H9 (cell line): ENCODE measurements at regions not wholly inside any gene's neighbourhood (a gene's known extent, or its start where the extent isn't known, plus 50 kb on each side); places are given as distances from the start of the nearest gene placed in this dataset.

Experiments used
- DNase-seq: peaks from one replicate; pipeline ENCODE4 v3.0.0-alpha.2; 2017
- H2AFZ ChIP-seq: one replicate; pipeline ENCODE4 v1.6.1; 2013; ENCODE audit warnings: mild to moderate bottlenecking, low read length, control low read depth, moderate library complexity
- H2AK5ac ChIP-seq: 2 replicates; pipeline ENCODE4 v1.6.1; 2013; ENCODE audit warnings: low read length, control low read depth, mixed read lengths; ENCODE audit not compliant: insufficient read length
- H2BK120ac ChIP-seq: one replicate; pipeline ENCODE4 v1.6.1; 2013; ENCODE audit warnings: low read depth, mild to moderate bottlenecking, low read length, control low read depth, inconsistent platforms; ENCODE audit not compliant: poor library complexity, severe bottlenecking
- H2BK12ac ChIP-seq: 2 replicates; pipeline ENCODE4 v1.6.1; 2013; ENCODE audit warnings: low read length, control low read depth, mixed read lengths, low read depth; ENCODE audit not compliant: insufficient read length
- H2BK15ac ChIP-seq: 2 replicates; pipeline ENCODE4 v1.6.1; 2013; ENCODE audit warnings: low read depth, low read length, control low read depth
- H2BK20ac ChIP-seq: one replicate; pipeline ENCODE4 v1.6.1; 2013; ENCODE audit warnings: low read depth, mild to moderate bottlenecking, low read length, control low read depth, inconsistent platforms; ENCODE audit not compliant: poor library complexity, severe bottlenecking
- H2BK5ac ChIP-seq: 2 replicates; pipeline ENCODE4 v1.6.1; 2013; ENCODE audit warnings: low read length, control low read depth, mixed read lengths; ENCODE audit not compliant: insufficient read length
- H3K14ac ChIP-seq: 2 replicates; pipeline ENCODE4 v1.6.1; 2013; ENCODE audit warnings: low read length, control low read depth; ENCODE audit not compliant: insufficient read depth
- H3K18ac ChIP-seq: 2 replicates; pipeline ENCODE4 v1.6.1; 2013; ENCODE audit warnings: low read depth, mild to moderate bottlenecking, mixed read lengths, low read length, control low read depth; ENCODE audit not compliant: insufficient read length
- H3K23ac ChIP-seq: 2 replicates; pipeline ENCODE4 v1.6.1; 2013; ENCODE audit warnings: low read length, control low read depth, mixed read lengths, low read depth; ENCODE audit not compliant: insufficient read length
- H3K23me2 ChIP-seq: 2 replicates; pipeline ENCODE4 v1.6.1; 2013; ENCODE audit warnings: low read depth, mild to moderate bottlenecking, mixed read lengths, low read length, control low read depth; ENCODE audit not compliant: insufficient read length, poor library complexity, severe bottlenecking
- H3K27ac ChIP-seq: 2 replicates; pipeline ENCODE4 v1.5.1; 2013; ENCODE audit warnings: low read length, control low read depth, mixed read lengths, low read depth; ENCODE audit not compliant: insufficient read length
- H3K27me3 ChIP-seq: 2 replicates; pipeline ENCODE4 v1.6.1; 2013; ENCODE audit warnings: low read length, control low read depth, inconsistent platforms; ENCODE audit not compliant: insufficient read depth
- H3K4ac ChIP-seq: 2 replicates; pipeline ENCODE4 v1.6.1; 2013; ENCODE audit warnings: low read depth, mild to moderate bottlenecking, control low read depth, inconsistent platforms, low read length, moderate library complexity
- H3K4me1 ChIP-seq: 2 replicates; pipeline ENCODE4 v1.6.1; 2013; ENCODE audit warnings: low read length, control low read depth, inconsistent platforms; ENCODE audit not compliant: insufficient read depth
- H3K4me2 ChIP-seq: 2 replicates; pipeline ENCODE4 v1.6.1; 2013; ENCODE audit warnings: low read length, control low read depth, mixed read lengths; ENCODE audit not compliant: insufficient read length, insufficient read depth
- H3K56ac ChIP-seq: 2 replicates; pipeline ENCODE4 v1.6.1; 2013; ENCODE audit warnings: low read depth, mild to moderate bottlenecking, mixed read lengths, low read length, control low read depth; ENCODE audit not compliant: insufficient read length
- H3K79me1 ChIP-seq: 2 replicates; pipeline ENCODE4 v1.6.1; 2013; ENCODE audit warnings: low read depth, mild to moderate bottlenecking, moderate library complexity, low read length, control low read depth, inconsistent platforms; ENCODE audit not compliant: insufficient read depth, poor library complexity, severe bottlenecking
- H3K79me2 ChIP-seq: 2 replicates; pipeline ENCODE4 v1.6.1; 2013; ENCODE audit warnings: low read length, control low read depth, inconsistent platforms; ENCODE audit not compliant: insufficient read depth
- H3K9ac ChIP-seq: 2 replicates; pipeline ENCODE4 v1.6.1; 2013; ENCODE audit warnings: low read length, control low read depth, mixed read lengths; ENCODE audit not compliant: insufficient read length; ENCODE audit errors: extremely low read depth
- H3K9me3 ChIP-seq: one replicate; pipeline ENCODE4 v1.6.1; 2013; ENCODE audit warnings: low read depth, low read length, inconsistent platforms; ENCODE audit not compliant: control insufficient read depth
- H3T11ph ChIP-seq: one replicate; pipeline ENCODE4 v1.6.1; 2013; ENCODE audit warnings: mild to moderate bottlenecking, low read length, control low read depth, inconsistent platforms
- H4K20me1 ChIP-seq: one replicate; pipeline ENCODE4 v1.6.1; 2013; ENCODE audit not compliant: control insufficient read depth, insufficient read length, insufficient read depth
- H4K5ac ChIP-seq: 2 replicates; pipeline ENCODE4 v1.6.1; 2013; ENCODE audit warnings: low read depth, mild to moderate bottlenecking, mixed read lengths, low read length, control low read depth; ENCODE audit not compliant: insufficient read length
- H4K8ac ChIP-seq: replicated peaks from 2 replicates; pipeline ENCODE4 v1.6.1; 2013; ENCODE audit warnings: low read length, control low read depth, mixed read lengths, low read depth; ENCODE audit not compliant: insufficient read length
- H4K91ac ChIP-seq: 2 replicates; pipeline ENCODE4 v1.6.1; 2013; ENCODE audit warnings: low read depth, mild to moderate bottlenecking, moderate library complexity, mixed read lengths, low read length, control low read depth; ENCODE audit not compliant: insufficient read length
- H3K27ac Mint-ChIP-seq, 3 experiments: 2 replicates in 2 of 3; 3 replicates in 1 of 3; pipeline ENCODE4 v1.8.0; 2020 to 2021; ENCODE audit warnings: mixed read lengths in 3 of 3, mild to moderate bottlenecking in 1 of 3, moderate library complexity in 1 of 3
- H3K27me3 Mint-ChIP-seq: 2 replicates; pipeline ENCODE4 v1.8.0; 2021; ENCODE audit warnings: low read depth, mild to moderate bottlenecking, moderate library complexity, mixed read lengths
- H3K36me3 Mint-ChIP-seq, 3 experiments: 2 replicates in 2 of 3; 3 replicates in 1 of 3; pipeline ENCODE4 v1.8.0; 2020 to 2021; ENCODE audit warnings: low read depth in 3 of 3, mixed read lengths in 3 of 3; ENCODE audit not compliant: insufficient read depth in 1 of 3
- H3K4me1 Mint-ChIP-seq, 2 experiments: 2 replicates each; pipeline ENCODE4 v1.8.0; 2020; ENCODE audit warnings: mixed read lengths in 2 of 2
- H3K4me3 Mint-ChIP-seq, 2 experiments: 2 replicates in 1 of 2; 3 replicates in 1 of 2; pipeline ENCODE4 v1.8.0; 2020 to 2021; ENCODE audit warnings: mild to moderate bottlenecking in 2 of 2, mixed read lengths in 2 of 2, moderate library complexity in 1 of 2
- H3K9me3 Mint-ChIP-seq, 2 experiments: 2 replicates in 1 of 2; 3 replicates in 1 of 2; pipeline ENCODE4 v1.8.0; 2020; ENCODE audit warnings: mild to moderate bottlenecking in 2 of 2, mixed read lengths in 2 of 2, moderate library complexity in 1 of 2
- CTCF ChIP-seq: fragments of 200-600 bp; sonication (generic); conservative IDR thresholded peaks from 3 replicates; pipeline ENCODE4 v1.8.0; 2021; ENCODE audit warnings: antibody characterized with exemption, mild to moderate bottlenecking
- WGBS: extraction: QIAGEN DNeasy Blood & Tissue Kit; methylation state at CpG from one replicate; pipeline ENCODE4 v1.1.7; 2013; ENCODE audit warnings: missing lambda C conversion rate, low lambda C conversion rate, mixed read lengths; ENCODE audit not compliant: insufficient read length; ENCODE audit errors: extremely low coverage; 5-methylcytosine and 5-hydroxymethylcytosine counted together

GRCh38 chr4:179116011-179116410, 1673.8 kb upstream of the AGA start:
- Histone ChIP-seq H3K14ac (no peak overlapping the region), H4K5ac (no peak overlapping the region), H4K20me1 (no peaks in the 10 kb centered on the region), H2BK12ac (no peak overlapping the region), H3K4me2 (no peak overlapping the region), H3K4ac (no peak overlapping the region), H4K8ac (no peak overlapping the region), H3K56ac (no peak overlapping the region), H3K27ac (no peak overlapping the region), H2AK5ac (no peak overlapping the region), H2BK20ac (no peak overlapping the region), H3K79me1 (no peaks in the 10 kb centered on the region), H3K9me3 (no peaks in the 10 kb centered on the region), H2AFZ (no peak overlapping the region), H3K27me3 (no peaks in the 10 kb centered on the region), H2BK15ac (no peak overlapping the region), H3K18ac (no peak overlapping the region), H3K23ac (no peak overlapping the region), H3K23me2 (no peaks in the 10 kb centered on the region), H3K79me2 (no peaks in the 10 kb centered on the region), H3K9ac (no peak overlapping the region), H2BK120ac (no peak overlapping the region), H2BK5ac (no peak overlapping the region), H3T11ph (no peak overlapping the region), H3K4me1 (no peaks in the 10 kb centered on the region), H4K91ac (no peak overlapping the region)
- no peak for TF ChIP-seq CTCF
- H3K9me3 Mint-ChIP-seq = no peaks in the 10 kb centered on the region
- H3K4me1 Mint-ChIP-seq = peaks cover 15 to 17% of the 10 kb centered on the region in 2 experiments
- no peaks in the 10 kb centered on the region for H3K36me3 Mint-ChIP-seq
- no peaks in the 10 kb centered on the region for H3K27me3 Mint-ChIP-seq
- DNase-seq = no peak
- WGBS = no CpG with 5 or more reads among the region's 2 CpGs
- no peak overlapping the region for H3K4me3 Mint-ChIP-seq
- H3K27ac Mint-ChIP-seq = no peak overlapping the region
